H1 (cell line): ENCODE measurements at regions not wholly inside any gene's neighbourhood (a gene's known extent, or its start where the extent isn't known, plus 50 kb on each side); places are given as distances from the start of the nearest gene placed in this dataset.

Experiments used
- CTCF ChIA-PET: fragments of 300-600 bp; sonication (Branson Sonifier 250); formaldehyde crosslinking; loops from one replicate; lab custom pipeline; 2021; ENCODE audit not compliant: partially characterized antibody; lab: Charles Lee
- POLR2A ChIA-PET: fragments of 300-600 bp; sonication (Branson Sonifier 250); formaldehyde crosslinking; loops from one replicate; lab custom pipeline; 2021; ENCODE audit warnings: inconsistent platforms; ENCODE audit not compliant: partially characterized antibody; lab: Charles Lee
- DNase-seq, 2 experiments: peaks; one replicate each; pipeline versions ENCODE4 v3.0.0 to v3.0.0-alpha.2; 2010 to 2022; ENCODE audit warnings: low spot score in 2 of 2, low read depth in 1 of 2, mixed read lengths in 1 of 2
- FAIRE-seq: peaks from 2 replicates; lab custom pipeline; 2011; peaks lifted over from hg19 to GRCh38; lab: Jason Lieb, UNC
- H2AFZ ChIP-seq: 2 replicates; pipeline ENCODE4 v1.8.1; 2012; ENCODE audit warnings: low read length, inconsistent platforms
- H2AK5ac ChIP-seq: 2 replicates; pipeline ENCODE4 v1.6.1; 2013; ENCODE audit warnings: low read depth, low read length
- H2BK120ac ChIP-seq: replicated peaks from 2 replicates; pipeline ENCODE3; 2013; ENCODE audit warnings: low read depth, low read length, inconsistent platforms
- H2BK12ac ChIP-seq: 2 replicates; pipeline ENCODE4 v1.6.1; 2013; ENCODE audit warnings: low read depth, low read length
- H2BK15ac ChIP-seq: 2 replicates; pipeline ENCODE4 v1.6.1; 2013; ENCODE audit warnings: low read length
- H2BK20ac ChIP-seq: 2 replicates; pipeline ENCODE4 v1.6.1; 2013; ENCODE audit warnings: low read length
- H2BK5ac ChIP-seq: 2 replicates; pipeline ENCODE4 v1.6.1; 2013; ENCODE audit warnings: low read depth, low read length
- H3K14ac ChIP-seq: 2 replicates; pipeline ENCODE4 v1.6.1; 2013; ENCODE audit warnings: inconsistent platforms; ENCODE audit not compliant: insufficient read length
- H3K18ac ChIP-seq: 2 replicates; pipeline ENCODE4 v1.6.1; 2013; ENCODE audit warnings: low read length; ENCODE audit errors: extremely low read depth
- H3K23ac ChIP-seq: 2 replicates; pipeline ENCODE4 v1.6.1; 2013; ENCODE audit warnings: inconsistent platforms; ENCODE audit not compliant: insufficient read length
- H3K23me2 ChIP-seq: 2 replicates; pipeline ENCODE4 v1.6.1; 2013; ENCODE audit warnings: low read depth, low read length
- H3K27ac ChIP-seq: 2 replicates; pipeline ENCODE4 v1.6.1; 2011; ENCODE audit warnings: low read depth, low read length, inconsistent platforms
- H3K27me3 ChIP-seq, 4 experiments: replicated peaks in 1 of 4; 1 replicate in 1 of 4; 2 replicates in 3 of 4; pipeline versions ENCODE4 v1.6.1 to v1.8.1; 2011 to 2013; ENCODE audit warnings: low read length in 3 of 4, mild to moderate bottlenecking in 3 of 4, inconsistent platforms in 2 of 4, mixed read lengths in 2 of 4, moderate library complexity in 1 of 4; ENCODE audit not compliant: control insufficient read depth in 3 of 4, insufficient read depth in 3 of 4; ENCODE audit errors: extremely low read depth in 1 of 4
- H3K36me3 ChIP-seq, 4 experiments: 2 replicates each; pipeline versions ENCODE4 v1.6.1 to v1.8.1; 2011 to 2013; ENCODE audit warnings: mild to moderate bottlenecking in 4 of 4, low read length in 3 of 4, moderate library complexity in 2 of 4, control low read depth in 1 of 4, inconsistent platforms in 1 of 4; ENCODE audit not compliant: insufficient read depth in 4 of 4, control insufficient read depth in 2 of 4
- H3K4ac ChIP-seq: replicated peaks from 2 replicates; pipeline ENCODE3; 2013; ENCODE audit warnings: low read length, low read depth, mixed read lengths, inconsistent platforms; ENCODE audit not compliant: insufficient read length
- H3K4me1 ChIP-seq, 4 experiments: replicated peaks in 1 of 4; 1 replicate in 1 of 4; 2 replicates in 3 of 4; pipeline versions ENCODE4 v1.6.1 to v1.8.1; 2011 to 2013; ENCODE audit warnings: low read length in 3 of 4, inconsistent platforms in 2 of 4, mixed read lengths in 1 of 4; ENCODE audit not compliant: insufficient read depth in 4 of 4, control insufficient read depth in 3 of 4
- H3K4me2 ChIP-seq, 2 experiments: 2 replicates each; pipeline versions ENCODE4 v1.6.1 to v1.8.1; 2011 to 2013; ENCODE audit warnings: low read depth in 2 of 2, low read length in 2 of 2, control low read depth in 1 of 2, inconsistent platforms in 1 of 2, mild to moderate bottlenecking in 1 of 2; ENCODE audit not compliant: insufficient read depth in 1 of 2
- H3K4me3 ChIP-seq, 4 experiments: fragments of 200-600, 300-600 bp in 1 of 4; sonication (generic), shearing (Covaris generic), sonication (Bioruptor Twin) in 1 of 4; 2 replicates each; pipeline versions ENCODE4 v1.5.1 to v1.8.1; 2011 to 2016; ENCODE audit warnings: low read length in 4 of 4, low read depth in 3 of 4, control low read depth in 2 of 4, inconsistent platforms in 2 of 4, mild to moderate bottlenecking in 2 of 4, mixed read lengths in 1 of 4, moderate library complexity in 1 of 4; ENCODE audit not compliant: insufficient read depth in 2 of 4; ENCODE audit errors: extremely low read depth in 1 of 4
- H3K56ac ChIP-seq: replicated peaks from 2 replicates; pipeline ENCODE3; 2013; ENCODE audit warnings: low read depth, mild to moderate bottlenecking, mixed read lengths, low read length, inconsistent platforms; ENCODE audit not compliant: insufficient read length
- H3K79me1 ChIP-seq: 2 replicates; pipeline ENCODE4 v1.6.1; 2013; ENCODE audit warnings: low read depth, low read length, control low read depth
- H3K79me2 ChIP-seq, 2 experiments: 2 replicates each; pipeline versions ENCODE4 v1.6.1 to v1.8.1; 2012 to 2013; ENCODE audit warnings: low read length in 2 of 2, mild to moderate bottlenecking in 2 of 2, inconsistent platforms in 1 of 2; ENCODE audit not compliant: insufficient read depth in 2 of 2, control insufficient read depth in 1 of 2
- H3K9ac ChIP-seq, 4 experiments: replicated peaks in 1 of 4; 1 replicate in 1 of 4; 2 replicates in 3 of 4; pipeline versions ENCODE4 v1.6.1 to v1.8.1; 2011 to 2013; ENCODE audit warnings: low read depth in 3 of 4, low read length in 3 of 4, control low read depth in 2 of 4, mild to moderate bottlenecking in 2 of 4, moderate library complexity in 2 of 4, inconsistent platforms in 1 of 4; ENCODE audit errors: extremely low read depth in 1 of 4
- H3K9me3 ChIP-seq, 2 experiments: 2 replicates each; pipeline versions ENCODE4 v1.6.1 to v1.8.1; 2012 to 2013; ENCODE audit warnings: mild to moderate bottlenecking in 2 of 2, moderate library complexity in 2 of 2, control low read depth in 1 of 2, inconsistent platforms in 1 of 2, low read depth in 1 of 2, low read length in 1 of 2, mixed read lengths in 1 of 2; ENCODE audit not compliant: insufficient read depth in 2 of 2
- H4K20me1 ChIP-seq, 2 experiments: replicated peaks in 1 of 2; 2 replicates each; pipeline versions ENCODE3 to v1.8.1; 2011 to 2013; ENCODE audit warnings: inconsistent platforms in 2 of 2, low read length in 2 of 2, mild to moderate bottlenecking in 1 of 2; ENCODE audit not compliant: insufficient read depth in 2 of 2, control insufficient read depth in 1 of 2
- H4K5ac ChIP-seq: 2 replicates; pipeline ENCODE4 v1.6.1; 2013; ENCODE audit warnings: low read length, low read depth, mixed read lengths, inconsistent platforms; ENCODE audit not compliant: insufficient read length
- H4K8ac ChIP-seq: 2 replicates; pipeline ENCODE4 v1.8.0; 2013; ENCODE audit warnings: mild to moderate bottlenecking, moderate library complexity, low read length, inconsistent platforms; ENCODE audit not compliant: insufficient read depth; ENCODE audit errors: extremely low read depth
- H4K91ac ChIP-seq: replicated peaks from 2 replicates; pipeline ENCODE3; 2013; ENCODE audit warnings: low read length, mixed read lengths, inconsistent platforms; ENCODE audit not compliant: insufficient read length
- BACH1 ChIP-seq: IDR thresholded peaks from 2 replicates; pipeline ENCODE4 v1.6.1; 2012; ENCODE audit warnings: low read length, improper control_type of control experiment
- EZH2 ChIP-seq: fragments of 200-600 bp; sonication (generic); IDR thresholded peaks from 2 replicates; pipeline ENCODE4 v1.7.1; 2012; ENCODE audit warnings: low read depth, mild to moderate bottlenecking, moderate library complexity, low read length, inconsistent platforms; ENCODE audit not compliant: severe bottlenecking
- NANOG ChIP-seq: IDR thresholded peaks from 2 replicates; pipeline ENCODE4 v1.6.1; 2011; ENCODE audit warnings: low read length, low read depth, mild to moderate bottlenecking, inconsistent platforms; ENCODE audit not compliant: insufficient read depth, poor library complexity, severe bottlenecking
- RAD21 ChIP-seq, 2 experiments: IDR thresholded peaks in 1 of 2; conservative IDR thresholded peaks in 1 of 2; 2 replicates each; pipeline ENCODE4 v1.6.1; 2011; ENCODE audit warnings: low read depth in 2 of 2, low read length in 2 of 2, improper control_type of control experiment in 1 of 2, inconsistent platforms in 1 of 2, mild to moderate bottlenecking in 1 of 2, moderate library complexity in 1 of 2
- RXRA ChIP-seq: IDR thresholded peaks from 2 replicates; pipeline ENCODE4 v1.6.1; 2011; ENCODE audit warnings: low read depth, mild to moderate bottlenecking, low read length, moderate library complexity; ENCODE audit not compliant: insufficient read depth

- no peaks in the 10 kb centered on the region for H3K36me3 ChIP-seq
- no peaks in the 10 kb centered on the region for H3K27me3 ChIP-seq
- no peak overlapping the region for H3K56ac ChIP-seq
- CTCF ChIA-PET, result interaction anchor here (0.6 to 8.0 kb wide), 2 partner anchors 9 kb away, joined by 5 to 46 read pairs; no protein-coding TSS in a partner anchor
- TF ChIP-seq RAD21 (IDR thresholded peaks at IDR 0.05 in 1 of 2, conservative IDR thresholded peaks at IDR 0.05 in 1 of 2; ENCODE audit: low read depth in 2 of 2, low read length in 2 of 2) (no peak), RXRA (no peak), EZH2 (no peak), BACH1 (no peak), NANOG (no peak)
- TF ChIP-seq, all 59 proteins: peak for 0
- Histone ChIP-seq H3K18ac (no peak overlapping the region), H3K9me3 (no peaks in the 10 kb centered on the region), H3K4ac (no peak overlapping the region), H3K23me2 (peaks cover 2% of the 10 kb centered on the region; the same call in 1 of the 2 replicates), H3K4me1 (no peaks in the 10 kb centered on the region), H3K23ac (no peak overlapping the region), H4K5ac (no peak overlapping the region), H3K4me2 (no peak overlapping the region), H3K4me3 (no peak overlapping the region), H2BK15ac (no peak overlapping the region), H3K79me2 (no peaks in the 10 kb centered on the region), H4K20me1 (peaks cover 0 to 1% of the 10 kb centered on the region in 2 experiments), H2BK20ac (no peak overlapping the region), H3K14ac (no peak overlapping the region), H4K8ac (no peak overlapping the region), H3K79me1 (no peaks in the 10 kb centered on the region), H2AFZ (no peak overlapping the region), H2AK5ac (no peak overlapping the region), H3K9ac (no peak overlapping the region), H4K91ac (no peak overlapping the region), H3K27ac (no peak overlapping the region), H2BK120ac (no peak overlapping the region), H2BK12ac (no peak overlapping the region), H2BK5ac (no peak overlapping the region)
- POLR2A ChIA-PET, result no interaction called here
- DNase-seq (no peak), FAIRE-seq (no peak)
Measured at GRCh38 chr2:17319090-17319489, 199.2 kb downstream of the RAD51AP2 start.
